ENCODE measurements at regions not wholly inside any gene's neighbourhood (a gene's known extent, or its start where the extent isn't known, plus 50 kb on each side); places are given as distances from the start of the nearest gene placed in this dataset.

DNA sequence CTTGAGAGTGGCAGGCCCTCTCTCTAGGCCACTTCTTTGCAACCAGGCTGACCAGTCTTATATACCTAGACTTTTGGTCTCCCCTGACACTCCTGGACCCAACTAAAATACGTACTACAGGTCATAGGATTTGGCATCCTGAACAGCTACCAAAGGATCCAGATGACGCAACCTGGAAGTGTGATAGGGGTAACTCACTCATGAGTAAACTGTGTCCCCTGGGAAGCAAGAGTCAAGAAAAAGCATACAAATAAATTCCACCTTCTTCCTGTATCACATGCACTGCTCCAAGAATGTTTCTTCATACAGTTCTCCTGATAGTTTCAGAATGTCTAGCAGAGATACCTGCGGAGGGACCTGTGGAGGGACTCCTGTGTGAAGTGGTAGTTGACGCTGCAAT, 172.3 kb downstream of the MDFIC start:
- TF ChIP-seq, protein P1, sequence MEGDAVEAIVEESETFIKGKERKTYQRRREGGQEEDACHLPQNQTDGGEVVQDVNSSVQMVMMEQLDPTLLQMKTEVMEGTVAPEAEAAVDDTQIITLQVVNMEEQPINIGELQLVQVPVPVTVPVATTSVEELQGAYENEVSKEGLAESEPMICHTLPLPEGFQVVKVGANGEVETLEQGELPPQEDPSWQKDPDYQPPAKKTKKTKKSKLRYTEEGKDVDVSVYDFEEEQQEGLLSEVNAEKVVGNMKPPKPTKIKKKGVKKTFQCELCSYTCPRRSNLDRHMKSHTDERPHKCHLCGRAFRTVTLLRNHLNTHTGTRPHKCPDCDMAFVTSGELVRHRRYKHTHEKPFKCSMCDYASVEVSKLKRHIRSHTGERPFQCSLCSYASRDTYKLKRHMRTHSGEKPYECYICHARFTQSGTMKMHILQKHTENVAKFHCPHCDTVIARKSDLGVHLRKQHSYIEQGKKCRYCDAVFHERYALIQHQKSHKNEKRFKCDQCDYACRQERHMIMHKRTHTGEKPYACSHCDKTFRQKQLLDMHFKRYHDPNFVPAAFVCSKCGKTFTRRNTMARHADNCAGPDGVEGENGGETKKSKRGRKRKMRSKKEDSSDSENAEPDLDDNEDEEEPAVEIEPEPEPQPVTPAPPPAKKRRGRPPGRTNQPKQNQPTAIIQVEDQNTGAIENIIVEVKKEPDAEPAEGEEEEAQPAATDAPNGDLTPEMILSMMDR (IDR thresholded peaks at IDR 0.05; ENCODE audit: poor library complexity, severe bottlenecking), result no peak
- TF ChIP-seq POLR2AphosphoS5 (IDR thresholded peaks at IDR 0.05) (no peak), TAF1 (IDR thresholded peaks at IDR 0.05; ENCODE audit: low read depth) (no peak), EZH2 (IDR thresholded peaks at IDR 0.05; ENCODE audit: borderline replicate concordance, insufficient read depth, low read length, poor library complexity, severe bottlenecking) (no peak), EP300 (conservative IDR thresholded peaks at IDR 0.05; ENCODE audit: poor library complexity, severe bottlenecking) (no peak), SMC3 (conservative IDR thresholded peaks at IDR 0.05; ENCODE audit: poor library complexity) (no peak)
- TF ChIP-seq, protein P2, sequence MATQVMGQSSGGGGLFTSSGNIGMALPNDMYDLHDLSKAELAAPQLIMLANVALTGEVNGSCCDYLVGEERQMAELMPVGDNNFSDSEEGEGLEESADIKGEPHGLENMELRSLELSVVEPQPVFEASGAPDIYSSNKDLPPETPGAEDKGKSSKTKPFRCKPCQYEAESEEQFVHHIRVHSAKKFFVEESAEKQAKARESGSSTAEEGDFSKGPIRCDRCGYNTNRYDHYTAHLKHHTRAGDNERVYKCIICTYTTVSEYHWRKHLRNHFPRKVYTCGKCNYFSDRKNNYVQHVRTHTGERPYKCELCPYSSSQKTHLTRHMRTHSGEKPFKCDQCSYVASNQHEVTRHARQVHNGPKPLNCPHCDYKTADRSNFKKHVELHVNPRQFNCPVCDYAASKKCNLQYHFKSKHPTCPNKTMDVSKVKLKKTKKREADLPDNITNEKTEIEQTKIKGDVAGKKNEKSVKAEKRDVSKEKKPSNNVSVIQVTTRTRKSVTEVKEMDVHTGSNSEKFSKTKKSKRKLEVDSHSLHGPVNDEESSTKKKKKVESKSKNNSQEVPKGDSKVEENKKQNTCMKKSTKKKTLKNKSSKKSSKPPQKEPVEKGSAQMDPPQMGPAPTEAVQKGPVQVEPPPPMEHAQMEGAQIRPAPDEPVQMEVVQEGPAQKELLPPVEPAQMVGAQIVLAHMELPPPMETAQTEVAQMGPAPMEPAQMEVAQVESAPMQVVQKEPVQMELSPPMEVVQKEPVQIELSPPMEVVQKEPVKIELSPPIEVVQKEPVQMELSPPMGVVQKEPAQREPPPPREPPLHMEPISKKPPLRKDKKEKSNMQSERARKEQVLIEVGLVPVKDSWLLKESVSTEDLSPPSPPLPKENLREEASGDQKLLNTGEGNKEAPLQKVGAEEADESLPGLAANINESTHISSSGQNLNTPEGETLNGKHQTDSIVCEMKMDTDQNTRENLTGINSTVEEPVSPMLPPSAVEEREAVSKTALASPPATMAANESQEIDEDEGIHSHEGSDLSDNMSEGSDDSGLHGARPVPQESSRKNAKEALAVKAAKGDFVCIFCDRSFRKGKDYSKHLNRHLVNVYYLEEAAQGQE (IDR thresholded peaks at IDR 0.05; ENCODE audit: borderline replicate concordance), result no peak

All from neural cell (in vitro differentiated cells).